ENCODE measurements at regions not wholly inside any gene's neighbourhood (a gene's known extent, or its start where the extent isn't known, plus 50 kb on each side); places are given as distances from the start of the nearest gene placed in this dataset.

- DNase-seq = no peak
Observed at GRCh38 chr15:29913528-29914135, 91.4 kb upstream of the TJP1 start.

GRCh38 chr15:29911705-29912104 is 89.4 kb upstream of the TJP1 start:
- no peak for DNase-seq

- no peak for DNase-seq
Observed at GRCh38 chr15:29910068-29910467, 87.8 kb upstream of the TJP1 start.

- no peak for DNase-seq
Observed at GRCh38 chr15:29904757-29905417, 82.6 kb upstream of the TJP1 start.

GRCh38 chr15:29903785-29904464 is 81.7 kb upstream of the TJP1 start:
- DNase-seq = no peak

GRCh38 chr15:29903028-29903427 is 80.8 kb upstream of the TJP1 start:
- DNase-seq = no peak

- DNase-seq = no peak
Observed at GRCh38 chr15:29900237-29901189, 78.2 kb upstream of the TJP1 start.

- no peak for DNase-seq
Observed at GRCh38 chr15:29896062-29896461, 73.8 kb upstream of the TJP1 start.

GRCh38 chr15:29891096-29891457 is 68.8 kb upstream of the TJP1 start:
- no peak for DNase-seq

GRCh38 chr15:29890336-29891095 is 68.2 kb upstream of the TJP1 start:
- DNase-seq = no peak

GRCh38 chr15:29889542-29890329 is 67.5 kb upstream of the TJP1 start:
- no peak for DNase-seq

GRCh38 chr15:29888646-29889045 is 66.4 kb upstream of the TJP1 start:
- DNase-seq = peak; percentile 40

- no peak for DNase-seq
Observed at GRCh38 chr15:29887721-29888120, 65.5 kb upstream of the TJP1 start.

GRCh38 chr15:29885183-29885582 is 62.9 kb upstream of the TJP1 start:
- no peak for DNase-seq

- no peak for DNase-seq
Observed at GRCh38 chr15:29883126-29883525, 60.9 kb upstream of the TJP1 start.

- no peak for DNase-seq
Observed at GRCh38 chr15:29880886-29881285, 58.6 kb upstream of the TJP1 start.

GRCh38 chr15:29880341-29880740 is 58.1 kb upstream of the TJP1 start:
- no peak for DNase-seq

GRCh38 chr15:29874977-29875376 is 52.7 kb upstream of the TJP1 start:
- DNase-seq = no peak

- no peak for DNase-seq
Observed at GRCh38 chr15:29873947-29874411, 51.7 kb upstream of the TJP1 start.

- DNase-seq = no peak
Observed at GRCh38 chr15:29873264-29873663, 51.0 kb upstream of the TJP1 start.

GRCh38 chr15:29872716-29873115 is 50.4 kb upstream of the TJP1 start:
- no peak for DNase-seq
